Karpas-422 (cell line): ENCODE measurements at regions not wholly inside any gene's neighbourhood (a gene's known extent, or its start where the extent isn't known, plus 50 kb on each side); places are given as distances from the start of the nearest gene placed in this dataset.

Experiments used
- DNase-seq: peaks from one replicate; pipeline ENCODE4 v3.0.0-alpha.2; 2015
- H2AFZ ChIP-seq: fragments of 200-600 bp; sonication (generic); 2 replicates; pipeline ENCODE4 v1.6.1; 2014; ENCODE audit warnings: antibody characterized with exemption, low read length, mixed read lengths
- H3K27ac ChIP-seq: fragments of 200-600 bp; sonication (generic); 2 replicates; pipeline ENCODE4 v1.5.1; 2014; ENCODE audit warnings: mild to moderate bottlenecking, low read length, moderate library complexity
- H3K27me3 ChIP-seq: fragments of 200-600 bp; sonication (generic); 2 replicates; pipeline ENCODE4 v1.6.1; 2014; ENCODE audit warnings: low read length, mixed read lengths
- H3K36me3 ChIP-seq: fragments of 200-600 bp; sonication (generic); 2 replicates; pipeline ENCODE4 v1.6.1; 2014; ENCODE audit warnings: low read length, mixed read lengths; ENCODE audit not compliant: insufficient read depth
- H3K4me1 ChIP-seq: fragments of 200-600 bp; sonication (generic); 2 replicates; pipeline ENCODE4 v1.6.1; 2014; ENCODE audit warnings: mild to moderate bottlenecking, low read length, mixed read lengths
- H3K4me2 ChIP-seq: fragments of 200-600 bp; sonication (generic); 2 replicates; pipeline ENCODE4 v1.6.1; 2014; ENCODE audit warnings: low read length, low read depth, mild to moderate bottlenecking; ENCODE audit not compliant: poor library complexity, severe bottlenecking
- H3K4me3 ChIP-seq: fragments of 200-600 bp; sonication (generic); 2 replicates; pipeline ENCODE4 v1.5.1; 2014; ENCODE audit warnings: mild to moderate bottlenecking, antibody characterized with exemption, low read length, mixed read lengths
- H3K79me2 ChIP-seq: fragments of 200-600 bp; sonication (generic); 2 replicates; pipeline ENCODE4 v1.6.1; 2014; ENCODE audit warnings: mild to moderate bottlenecking, low read length, mixed read lengths
- H3K9ac ChIP-seq: fragments of 200-600 bp; sonication (generic); 2 replicates; pipeline ENCODE4 v1.6.0; 2014; ENCODE audit warnings: low read length
- H3K9me2 ChIP-seq: fragments of 200-600 bp; sonication (generic), shearing (Covaris generic); replicated peaks from 2 replicates; pipeline ENCODE4 v1.6.0; 2014; ENCODE audit warnings: mild to moderate bottlenecking, low read length, moderate library complexity; ENCODE audit not compliant: insufficient read depth
- H3K9me3 ChIP-seq: fragments of 300-700, 200-600 bp; sonication (generic); 2 replicates; pipeline ENCODE4 v1.6.1; 2014; ENCODE audit warnings: low read length, mixed read lengths
- H4K20me1 ChIP-seq: fragments of 200-600 bp; sonication (generic); 2 replicates; pipeline ENCODE4 v1.6.1; 2014; ENCODE audit warnings: mild to moderate bottlenecking, antibody characterized with exemption, low read length, low read depth; ENCODE audit not compliant: insufficient read depth

GRCh38 chr6:76779068-76779467 is 684.2 kb downstream of the HTR1B start:
- no peak overlapping the region for H3K4me2 ChIP-seq
- no peak overlapping the region for H3K27ac ChIP-seq
- peaks cover 13% of the 10 kb centered on the region for H3K9me3 ChIP-seq
- H2AFZ ChIP-seq: no peak overlapping the region
- no peaks in the 10 kb centered on the region for H3K4me1 ChIP-seq
- no peaks in the 10 kb centered on the region for H3K27me3 ChIP-seq
- H3K9ac ChIP-seq: no peak overlapping the region
- H3K4me3 ChIP-seq: no peak overlapping the region
- no peaks in the 10 kb centered on the region for H3K79me2 ChIP-seq
- no peaks in the 10 kb centered on the region for H3K36me3 ChIP-seq
- no peak for DNase-seq
- H3K9me2 ChIP-seq: no peaks in the 10 kb centered on the region
- H4K20me1 ChIP-seq: no peaks in the 10 kb centered on the region

DNA sequence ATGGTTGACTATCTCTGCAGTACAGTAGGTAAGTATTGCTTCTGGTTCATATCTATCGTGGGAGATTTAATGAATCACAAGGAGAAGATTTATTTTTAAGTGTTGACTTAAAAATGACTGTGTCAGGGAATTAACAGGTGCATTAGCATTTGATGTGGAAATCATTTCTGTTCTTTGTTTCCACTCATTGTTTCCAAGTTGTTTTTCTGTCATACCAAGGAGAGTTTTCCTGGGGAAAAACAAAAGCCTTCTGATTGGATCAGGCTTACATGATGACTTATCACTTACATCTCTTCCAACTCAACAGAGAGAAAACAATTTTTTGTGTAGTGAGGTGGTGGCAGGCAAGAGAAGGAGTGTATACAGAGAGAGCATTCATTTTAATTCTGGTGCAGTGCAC is 686.4 kb downstream of the HTR1B start:
- H3K4me2 ChIP-seq: no peak overlapping the region
- peaks cover 23% of the 10 kb centered on the region for H3K9me3 ChIP-seq
- H3K79me2 ChIP-seq: no peaks in the 10 kb centered on the region
- no peak for DNase-seq
- no peaks in the 10 kb centered on the region for H3K9me2 ChIP-seq
- H3K27me3 ChIP-seq: no peaks in the 10 kb centered on the region
- no peak overlapping the region for H3K27ac ChIP-seq
- H3K4me3 ChIP-seq: no peak overlapping the region
- H3K4me1 ChIP-seq: no peaks in the 10 kb centered on the region
- no peak overlapping the region for H3K9ac ChIP-seq
- H4K20me1 ChIP-seq: no peaks in the 10 kb centered on the region
- H2AFZ ChIP-seq: no peak overlapping the region
- H3K36me3 ChIP-seq: no peaks in the 10 kb centered on the region

GRCh38 chr6:76774781-76775384 is 688.4 kb downstream of the HTR1B start:
- Histone ChIP-seq H3K4me1 (no peaks in the 10 kb centered on the region), H3K9me3 (peaks cover 26% of the 10 kb centered on the region), H3K9me2 (no peaks in the 10 kb centered on the region), H3K27ac (no peak overlapping the region), H3K36me3 (no peaks in the 10 kb centered on the region), H4K20me1 (no peaks in the 10 kb centered on the region), H3K27me3 (no peaks in the 10 kb centered on the region), H3K9ac (no peak overlapping the region), H3K4me2 (no peak overlapping the region), H3K79me2 (no peaks in the 10 kb centered on the region), H3K4me3 (no peak overlapping the region), H2AFZ (no peak overlapping the region)
- DNase-seq: no peak

DNA sequence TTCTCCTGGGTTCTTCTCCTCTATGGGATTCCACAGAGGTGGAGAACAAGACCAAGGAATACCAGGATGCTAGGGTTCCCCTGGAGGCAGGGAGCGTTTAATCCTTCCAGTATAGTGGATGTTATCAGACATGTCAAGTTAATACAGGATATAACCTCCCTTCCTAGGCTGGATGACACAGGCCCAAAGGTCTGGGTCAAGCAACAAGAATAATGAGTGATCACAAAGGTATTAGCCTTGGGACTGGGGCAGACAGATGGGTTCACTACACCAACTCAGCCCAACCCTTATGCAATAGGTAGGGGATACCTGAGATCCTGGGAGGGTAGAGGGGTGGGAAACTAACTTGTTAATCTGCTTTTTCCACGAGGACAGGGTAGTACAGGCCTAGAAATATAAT is 690.3 kb downstream of the HTR1B start:
- H3K4me3 ChIP-seq: no peak overlapping the region
- H3K4me2 ChIP-seq: no peak overlapping the region
- peaks cover 33% of the 10 kb centered on the region for H3K9me3 ChIP-seq
- no peaks in the 10 kb centered on the region for H4K20me1 ChIP-seq
- no peak overlapping the region for H3K9ac ChIP-seq
- H3K27me3 ChIP-seq: no peaks in the 10 kb centered on the region
- no peak overlapping the region for H2AFZ ChIP-seq
- no peak overlapping the region for H3K27ac ChIP-seq
- no peak for DNase-seq
- H3K9me2 ChIP-seq: no peaks in the 10 kb centered on the region
- no peaks in the 10 kb centered on the region for H3K36me3 ChIP-seq
- H3K79me2 ChIP-seq: no peaks in the 10 kb centered on the region
- no peaks in the 10 kb centered on the region for H3K4me1 ChIP-seq

DNA sequence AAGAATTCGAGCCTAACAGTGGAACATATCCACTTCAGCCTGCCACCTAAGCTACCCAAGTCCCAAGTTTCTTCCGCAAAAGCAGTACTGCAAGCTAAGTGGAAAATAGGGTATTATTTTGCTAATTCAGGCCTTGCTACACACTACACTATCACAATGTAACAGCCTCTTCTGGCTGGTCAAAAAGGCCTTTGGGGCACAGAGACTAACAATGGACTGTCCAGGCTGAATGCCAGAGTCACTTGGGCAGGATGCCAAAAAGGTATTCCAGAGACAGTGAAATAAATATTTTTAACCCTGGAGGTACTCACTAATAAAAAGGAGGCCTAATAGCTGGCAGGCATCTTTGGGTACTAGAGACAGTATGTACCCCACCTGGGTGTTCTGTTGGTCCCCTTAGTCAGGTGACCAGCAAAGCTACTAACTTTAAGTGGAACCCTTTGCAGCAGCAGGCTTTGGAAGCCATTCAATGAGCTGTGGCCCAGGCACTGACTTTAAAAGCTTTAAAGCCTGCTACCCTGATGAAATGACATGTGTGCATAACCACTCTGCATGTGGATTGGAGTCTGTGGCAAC is 692.1 kb downstream of the HTR1B start:
- Histone ChIP-seq H3K4me2 (no peak overlapping the region), H3K9ac (no peak overlapping the region), H3K9me2 (no peaks in the 10 kb centered on the region), H3K9me3 (peaks cover 44% of the 10 kb centered on the region), H3K79me2 (no peaks in the 10 kb centered on the region), H3K4me3 (no peak overlapping the region), H3K36me3 (no peaks in the 10 kb centered on the region), H3K4me1 (no peaks in the 10 kb centered on the region), H2AFZ (no peak overlapping the region), H3K27me3 (no peaks in the 10 kb centered on the region), H4K20me1 (no peaks in the 10 kb centered on the region), H3K27ac (no peak overlapping the region)
- no peak for DNase-seq

DNA sequence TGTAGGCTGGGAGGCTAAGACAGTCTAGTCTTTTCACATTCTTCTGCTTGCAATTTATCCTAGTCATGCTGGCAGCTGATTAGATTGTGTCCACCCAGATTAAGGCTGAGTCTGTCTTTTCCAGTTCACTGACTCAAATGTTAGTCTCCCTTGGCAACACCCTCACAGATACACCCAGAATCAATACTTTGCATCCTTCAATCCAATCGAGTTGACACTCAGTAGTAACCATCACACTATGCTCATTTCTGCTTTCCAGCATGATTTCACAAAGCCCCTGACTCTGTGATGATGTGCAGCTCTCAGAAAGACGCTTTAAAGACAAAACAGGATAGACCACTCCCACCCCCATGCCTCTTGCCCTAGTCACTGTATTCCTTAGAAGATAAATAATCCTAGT is 693.0 kb downstream of the HTR1B start:
- Histone ChIP-seq H3K9me3 (peaks cover 48% of the 10 kb centered on the region), H3K4me1 (no peaks in the 10 kb centered on the region), H3K27ac (no peak overlapping the region), H3K27me3 (no peaks in the 10 kb centered on the region), H2AFZ (no peak overlapping the region), H3K4me3 (no peak overlapping the region), H4K20me1 (no peaks in the 10 kb centered on the region), H3K4me2 (no peak overlapping the region), H3K9me2 (no peaks in the 10 kb centered on the region), H3K36me3 (no peaks in the 10 kb centered on the region), H3K79me2 (no peaks in the 10 kb centered on the region), H3K9ac (no peak overlapping the region)
- DNase-seq: no peak

GRCh38 chr6:76768556-76768955 is 694.7 kb downstream of the HTR1B start:
- H2AFZ ChIP-seq: no peak overlapping the region
- H3K9me3 ChIP-seq: peaks cover 38% of the 10 kb centered on the region
- DNase-seq: no peak
- H3K4me1 ChIP-seq: no peaks in the 10 kb centered on the region
- H3K27ac ChIP-seq: no peak overlapping the region
- no peaks in the 10 kb centered on the region for H3K9me2 ChIP-seq
- no peaks in the 10 kb centered on the region for H4K20me1 ChIP-seq
- H3K79me2 ChIP-seq: no peaks in the 10 kb centered on the region
- H3K36me3 ChIP-seq: no peaks in the 10 kb centered on the region
- H3K27me3 ChIP-seq: no peaks in the 10 kb centered on the region
- H3K9ac ChIP-seq: no peak overlapping the region
- H3K4me3 ChIP-seq: no peak overlapping the region
- no peak overlapping the region for H3K4me2 ChIP-seq

- Histone ChIP-seq H3K4me1 (no peaks in the 10 kb centered on the region), H3K27ac (no peak overlapping the region), H3K9me3 (peaks cover 20% of the 10 kb centered on the region), H4K20me1 (no peaks in the 10 kb centered on the region), H3K36me3 (no peaks in the 10 kb centered on the region), H3K9ac (no peak overlapping the region), H3K9me2 (no peaks in the 10 kb centered on the region), H3K4me3 (no peak overlapping the region), H3K79me2 (no peaks in the 10 kb centered on the region), H3K27me3 (no peaks in the 10 kb centered on the region), H3K4me2 (no peak overlapping the region), H2AFZ (no peak overlapping the region)
- no peak for DNase-seq
Observed at GRCh38 chr6:76764057-76764456, 691.6 kb upstream of the IMPG1 start.
